ENCODE measurements at regions not wholly inside any gene's neighbourhood (a gene's known extent, or its start where the extent isn't known, plus 50 kb on each side); places are given as distances from the start of the nearest gene placed in this dataset.

- no peak for DNase-seq (ENCODE audit: low read depth)
- CTCF ChIA-PET = no interaction called here
Observed at GRCh38 chr13:107866941-107867623, 348.3 kb downstream of the LIG4 start.

GRCh38 chr13:107866032-107866940 lies 349.1 kb downstream of the LIG4 start:
- Histone ChIP-seq H3K27me3 (ENCODE audit: control insufficient read depth, insufficient read depth, low read length) (peaks cover 14% of the 10 kb centered on the region), H3K4me3 (ENCODE audit: low read depth, low read length) (peak overlapping the region; percentile 40), H3K36me3 (ENCODE audit: control insufficient read depth, insufficient read depth, low read length) (no peaks in the 10 kb centered on the region)
- CTCF ChIA-PET = no interaction called here
- DNase-seq (ENCODE audit: low read depth) = no peak
- TF ChIP-seq CTCF (IDR thresholded peaks at IDR 0.05; ENCODE audit: insufficient read depth, low read depth, low read length) = no peak
- POLR2A ChIA-PET = no interaction called here

More at GRCh38 chr13:107866941-107867623, 348.3 kb downstream of the LIG4 start:
- no peak for TF ChIP-seq CTCF (IDR thresholded peaks at IDR 0.05; ENCODE audit: insufficient read depth, low read depth, low read length)
- Histone ChIP-seq H3K27me3 (ENCODE audit: control insufficient read depth, insufficient read depth, low read length) (peaks cover 14% of the 10 kb centered on the region), H3K36me3 (ENCODE audit: control insufficient read depth, insufficient read depth, low read length) (no peaks in the 10 kb centered on the region), H3K4me3 (ENCODE audit: low read depth, low read length) (peak overlapping the region; percentile 40)
- POLR2A ChIA-PET = no interaction called here

- peaks cover 14% of the 10 kb centered on the region for H3K27me3 ChIP-seq (ENCODE audit: control insufficient read depth, insufficient read depth, low read length)
- TF ChIP-seq CTCF (IDR thresholded peaks at IDR 0.05; ENCODE audit: insufficient read depth, low read depth, low read length) = no peak
- no peak for DNase-seq (ENCODE audit: low read depth)
- ChIA-PET CTCF (no interaction called here), POLR2A (no interaction called here)
- H3K4me3 ChIP-seq (ENCODE audit: low read depth, low read length) = peak overlapping the region; percentile 40
- no peaks in the 10 kb centered on the region for H3K36me3 ChIP-seq (ENCODE audit: control insufficient read depth, insufficient read depth, low read length)
Observed at GRCh38 chr13:107865643-107866031, 349.7 kb downstream of the LIG4 start.

DNA sequence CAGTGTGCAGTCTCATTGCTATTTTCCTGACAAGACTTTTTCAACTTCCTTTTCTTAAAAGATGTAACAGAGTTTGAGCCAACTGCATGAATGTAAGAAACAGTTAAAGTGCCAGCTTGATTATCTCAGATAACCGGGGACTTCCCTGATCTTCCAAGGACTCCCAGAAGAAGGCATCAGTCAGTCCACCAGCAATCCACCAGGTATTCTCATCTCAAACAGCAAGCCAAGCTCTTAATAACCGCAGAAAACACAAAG lies 350.1 kb downstream of the LIG4 start:
- ChIA-PET CTCF (no interaction called here), POLR2A (no interaction called here)
- Histone ChIP-seq H3K27me3 (ENCODE audit: control insufficient read depth, insufficient read depth, low read length) (peaks cover 14% of the 10 kb centered on the region), H3K4me3 (ENCODE audit: low read depth, low read length) (peak overlapping the region; percentile 40), H3K36me3 (ENCODE audit: control insufficient read depth, insufficient read depth, low read length) (no peaks in the 10 kb centered on the region)
- TF ChIP-seq CTCF (IDR thresholded peaks at IDR 0.05; ENCODE audit: insufficient read depth, low read depth, low read length) = no peak
- no peak for DNase-seq (ENCODE audit: low read depth)

DNA sequence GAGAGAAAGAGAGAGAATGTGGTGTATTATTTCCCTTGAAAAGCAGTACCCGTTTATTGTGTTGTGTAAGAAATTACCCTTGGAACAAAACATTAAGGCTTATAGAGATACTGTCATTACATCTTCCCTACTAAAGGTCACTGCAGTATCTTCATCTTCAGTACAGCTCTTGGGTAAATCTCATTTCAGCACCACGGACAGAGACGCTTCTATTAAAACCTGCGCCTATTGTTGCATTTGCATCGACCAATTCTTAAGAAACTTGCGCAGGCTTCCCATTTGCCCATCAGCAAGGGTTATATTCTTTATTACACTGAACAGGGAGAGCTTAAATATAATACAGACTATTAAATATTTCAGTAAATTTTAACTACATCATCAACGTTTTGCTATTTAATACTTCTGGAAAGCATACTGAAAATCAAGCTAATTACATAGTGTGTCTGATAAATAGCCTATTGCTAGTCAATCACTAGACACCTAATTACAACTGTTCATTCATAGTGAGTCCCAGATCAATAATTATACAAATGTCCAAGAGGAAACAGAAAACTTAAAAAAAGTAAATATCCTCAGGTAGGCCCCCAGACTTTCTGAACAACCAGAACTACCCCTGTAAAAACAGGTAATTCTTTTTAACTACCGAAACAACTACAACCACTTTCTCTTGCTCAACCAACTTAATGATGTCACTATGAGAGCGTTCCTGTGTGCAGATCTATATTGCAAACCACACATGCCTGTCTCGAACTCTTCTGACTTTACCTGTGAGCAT lies 350.6 kb downstream of the LIG4 start:
- TF ChIP-seq CTCF (IDR thresholded peaks at IDR 0.05; ENCODE audit: insufficient read depth, low read depth, low read length) = no peak
- H3K36me3 ChIP-seq (ENCODE audit: control insufficient read depth, insufficient read depth, low read length) = no peaks in the 10 kb centered on the region
- peaks cover 14% of the 10 kb centered on the region for H3K27me3 ChIP-seq (ENCODE audit: control insufficient read depth, insufficient read depth, low read length)
- CTCF ChIA-PET = no interaction called here
- DNase-seq (ENCODE audit: low read depth) = no peak
- no peak overlapping the region for H3K4me3 ChIP-seq (ENCODE audit: low read depth, low read length)
- POLR2A ChIA-PET = no interaction called here

Data from BJ (cell line).